Limb (tissue), 2 donors: ENCODE measurements at regions not wholly inside any gene's neighbourhood (a gene's known extent, or its start where the extent isn't known, plus 50 kb on each side); places are given as distances from the start of the nearest gene placed in this dataset.
A peak's percentile ranks its signal among the peaks of the same experiment; 100 is the strongest.
"Not testable (repeated sequence)": the region's sequence is repeated elsewhere in the genome, so short reads cannot be mapped to it uniquely, and the experiment has no call there.

Experiments used
- DNase-seq, 2 donors: peaks; one replicate each; pipeline ENCODE4 v3.0.0-alpha.2; 2016; ENCODE audit errors: extremely low spot score in 2 of 2

DNA sequence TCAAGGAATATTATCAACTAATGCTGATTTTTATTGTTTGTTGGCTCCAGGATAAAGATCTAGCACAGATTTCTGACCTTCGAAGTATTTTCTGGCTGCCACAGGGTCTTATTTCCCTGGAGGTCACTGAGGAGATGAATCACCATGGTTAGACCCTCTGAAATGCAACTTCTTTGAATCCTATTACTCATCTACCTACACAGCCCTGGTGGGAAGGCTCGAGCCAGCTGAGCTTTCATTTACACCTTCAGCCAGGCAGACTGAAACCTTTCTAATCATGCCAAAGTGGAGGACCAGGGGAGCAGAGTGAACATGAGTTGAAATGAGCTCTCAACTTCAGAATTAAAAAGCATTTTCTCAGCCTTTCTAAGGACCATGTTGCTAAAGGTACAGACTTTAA is 130.5 kb downstream of the SMIM20 start:
- DNase-seq: no peak

- DNase-seq: no peak
Measured at GRCh38 chr4:26044983-26045382, 131.0 kb downstream of the SMIM20 start.

GRCh38 chr4:26047795-26048194 is 133.8 kb downstream of the SMIM20 start:
- DNase-seq: no peak

DNA sequence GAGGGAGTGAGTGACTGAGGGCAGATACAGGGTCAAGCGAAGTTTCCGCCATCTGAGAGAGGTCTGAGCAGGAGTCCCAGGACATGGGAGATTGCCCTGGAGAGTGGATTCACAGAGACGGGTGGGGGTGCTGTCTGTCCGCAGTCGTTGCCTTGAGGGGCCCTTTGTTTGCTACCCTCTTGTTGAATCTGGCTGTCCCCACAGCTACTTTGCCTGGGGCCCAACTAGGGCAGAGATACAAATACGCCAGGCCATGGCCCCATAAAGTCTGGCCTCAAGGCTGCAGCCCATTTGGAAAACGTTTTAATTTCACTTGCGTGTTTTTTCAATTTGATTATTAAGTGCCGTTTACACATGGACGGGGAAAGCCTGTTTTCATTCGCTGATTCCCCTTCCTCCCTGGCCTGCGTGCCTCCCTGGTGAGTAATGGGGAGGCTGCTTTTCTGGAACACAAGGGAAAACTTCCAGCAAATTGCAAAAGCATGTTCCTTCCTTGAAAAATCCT is 134.4 kb downstream of the SMIM20 start:
- DNase-seq: peak; percentile 66 to 73

- DNase-seq: peak; percentile 48 to 50
Measured at GRCh38 chr4:26048950-26049349, 134.9 kb downstream of the SMIM20 start.

GRCh38 chr4:26049447-26049846 is 135.4 kb downstream of the SMIM20 start:
- DNase-seq: no peak

GRCh38 chr4:26050212-26050643 is 136.2 kb downstream of the SMIM20 start:
- DNase-seq: no peak

DNA sequence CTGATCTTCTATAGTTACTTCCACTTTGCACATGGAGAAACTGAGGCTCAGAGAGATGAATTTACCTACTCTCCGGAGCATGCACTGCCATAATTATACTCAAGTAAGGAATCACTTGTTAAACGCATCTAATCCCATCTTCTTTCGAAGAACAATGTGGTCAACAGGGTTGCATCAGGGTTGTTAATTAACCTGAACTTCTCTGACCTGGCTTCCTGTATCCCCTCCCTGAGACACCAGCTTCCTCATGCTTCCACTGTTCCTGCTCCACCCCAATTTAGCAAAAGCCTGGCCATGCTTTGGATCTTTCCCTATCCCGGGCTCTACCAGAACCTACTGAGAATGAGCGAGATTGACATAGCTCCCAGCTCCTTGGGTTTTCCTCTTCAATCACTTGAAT is 136.7 kb downstream of the SMIM20 start:
- no peak for DNase-seq

- DNase-seq: peak; percentile 26 to 61
Measured at GRCh38 chr4:26051240-26051639, 137.2 kb downstream of the SMIM20 start.

DNA sequence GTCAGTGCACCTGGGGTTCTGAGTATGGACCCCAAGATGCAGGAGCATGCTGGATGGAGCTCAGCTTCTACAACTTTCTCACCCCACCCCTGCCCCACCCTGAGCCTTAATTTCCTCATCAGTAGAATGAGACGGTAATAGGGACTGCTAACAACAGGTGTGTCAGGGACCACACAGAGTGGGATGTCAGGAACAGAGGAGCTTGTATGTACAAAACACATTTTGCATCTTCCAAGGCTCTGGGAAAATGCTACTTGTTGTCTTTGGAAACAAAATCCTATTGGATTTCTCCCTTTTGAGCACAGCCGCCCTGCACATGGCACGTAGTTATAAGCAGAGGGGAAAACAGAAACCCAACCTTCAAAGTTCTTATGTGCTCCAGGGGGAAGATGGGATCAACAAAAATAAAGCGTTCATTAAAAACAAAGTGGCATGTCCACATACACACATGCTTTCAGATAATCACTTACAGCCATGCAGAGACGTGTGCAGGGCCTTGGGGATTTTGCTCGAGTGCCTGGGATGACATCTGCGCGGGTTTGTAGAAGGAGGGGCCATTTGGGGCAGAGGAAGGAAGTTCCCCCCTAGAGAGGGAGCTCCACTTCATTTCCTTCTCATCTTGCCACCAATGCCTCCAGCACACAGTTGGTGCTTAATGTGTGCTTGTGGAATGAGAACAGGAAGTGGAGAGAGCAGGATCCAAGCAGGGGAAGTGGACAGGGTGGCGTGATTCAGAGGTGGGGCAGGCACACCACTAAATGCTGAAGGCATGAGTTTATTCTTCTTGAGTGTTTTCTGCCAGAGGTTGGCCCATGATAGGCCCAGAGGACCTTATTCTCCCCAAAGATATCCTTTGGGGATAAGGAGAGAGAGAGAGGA is 138.9 kb downstream of the SMIM20 start:
- DNase-seq: no peak

DNA sequence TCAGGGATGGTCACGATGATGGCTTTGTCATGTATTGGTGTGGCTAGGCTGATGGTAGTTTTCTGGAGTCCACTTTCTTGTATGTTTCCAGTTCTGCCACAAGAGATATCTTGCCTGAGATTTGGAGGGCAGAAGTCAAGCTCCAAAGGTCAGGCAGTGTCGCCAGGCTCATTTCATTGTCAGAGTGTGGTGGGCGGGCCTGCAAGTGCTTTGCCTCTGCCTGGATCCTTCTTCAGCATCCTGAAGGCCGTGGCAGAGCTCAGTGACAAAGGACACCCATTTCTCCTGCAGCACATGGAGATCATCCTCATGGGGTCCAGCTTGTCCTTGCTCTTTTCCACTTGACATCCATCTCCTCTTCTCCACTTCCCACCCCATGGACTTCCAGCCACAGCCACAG is 139.7 kb downstream of the SMIM20 start:
- no peak for DNase-seq

DNA sequence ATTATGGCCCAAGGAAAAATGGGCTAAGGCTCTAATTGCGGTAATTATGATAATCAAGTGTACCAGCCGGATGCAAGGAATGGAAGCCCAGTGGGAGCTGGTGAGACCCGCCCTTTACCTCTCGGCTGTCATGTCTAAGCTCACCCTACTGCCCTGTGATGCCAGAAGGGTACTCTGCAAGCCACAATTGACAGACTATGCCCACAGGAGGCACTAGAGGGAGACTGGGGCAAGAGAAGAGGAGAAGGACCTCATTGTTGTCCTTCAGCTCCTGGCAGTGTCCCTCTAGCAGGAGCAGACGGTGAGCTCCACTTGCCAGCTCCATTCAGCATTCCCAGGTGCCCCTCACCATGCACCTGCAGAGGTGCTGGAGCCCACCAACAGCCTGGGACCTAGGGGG is 141.8 kb downstream of the SMIM20 start:
- DNase-seq: no peak

DNA sequence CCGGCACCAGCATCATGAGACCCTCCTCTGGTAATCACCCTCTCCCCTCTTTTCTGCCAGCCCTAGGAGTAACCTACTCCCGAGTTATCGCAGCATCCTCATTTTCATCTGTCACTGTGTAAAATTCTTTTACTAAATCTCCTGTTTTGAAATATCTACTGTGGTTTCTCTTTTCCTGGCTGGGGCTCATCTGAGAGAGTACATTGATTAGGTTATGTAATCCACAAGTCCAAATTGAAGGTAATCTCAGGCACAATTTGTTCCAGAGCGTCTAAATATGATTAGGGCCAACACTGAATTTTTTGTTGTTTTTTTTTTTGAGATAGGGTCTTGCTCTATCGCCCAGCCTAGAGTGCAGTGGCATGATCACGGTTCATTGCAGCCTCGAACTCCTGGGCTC is 142.4 kb downstream of the SMIM20 start:
- no peak for DNase-seq

DNA sequence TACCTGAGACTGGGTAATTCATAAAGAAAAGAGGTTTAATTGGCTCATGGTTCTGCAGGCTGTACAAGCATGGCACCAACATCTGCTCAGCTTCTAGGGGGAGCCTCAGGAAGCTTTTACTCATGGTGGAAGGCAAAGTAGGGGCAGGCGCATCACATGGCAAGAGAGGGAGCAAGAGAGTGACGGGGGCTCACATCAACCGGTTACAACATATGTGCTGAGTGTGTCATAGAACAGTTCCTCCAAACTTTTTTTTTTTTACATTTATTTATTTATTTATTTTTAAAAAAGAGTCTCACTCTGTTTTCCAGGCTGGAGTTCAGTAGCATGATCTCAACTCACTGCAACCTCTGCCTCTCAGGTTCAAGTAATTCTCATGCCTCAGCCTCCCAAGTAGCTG is 143.8 kb downstream of the SMIM20 start:
- not testable (repeated sequence) for DNase-seq

DNA sequence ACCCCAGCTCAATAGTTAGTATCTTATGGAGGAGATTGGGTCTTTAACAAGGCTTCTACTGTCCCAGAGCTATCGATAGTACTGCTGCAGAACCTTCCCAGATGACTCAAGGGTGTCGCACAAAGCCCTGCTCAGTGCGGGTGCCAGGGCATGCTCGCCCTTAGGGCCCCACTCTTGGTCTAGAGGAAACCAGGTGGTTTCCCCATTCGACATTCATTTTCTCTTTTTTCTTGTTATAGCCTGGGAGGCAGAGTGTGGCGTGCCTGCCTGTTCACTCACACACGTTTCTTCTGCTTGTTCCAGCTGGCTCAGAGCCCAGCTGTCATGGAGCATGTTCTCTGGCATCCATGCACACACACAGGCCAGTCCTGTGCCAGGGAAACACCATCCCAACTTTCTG is 144.5 kb downstream of the SMIM20 start:
- peak in 1 of 2 donors; percentile 70 for DNase-seq

DNA sequence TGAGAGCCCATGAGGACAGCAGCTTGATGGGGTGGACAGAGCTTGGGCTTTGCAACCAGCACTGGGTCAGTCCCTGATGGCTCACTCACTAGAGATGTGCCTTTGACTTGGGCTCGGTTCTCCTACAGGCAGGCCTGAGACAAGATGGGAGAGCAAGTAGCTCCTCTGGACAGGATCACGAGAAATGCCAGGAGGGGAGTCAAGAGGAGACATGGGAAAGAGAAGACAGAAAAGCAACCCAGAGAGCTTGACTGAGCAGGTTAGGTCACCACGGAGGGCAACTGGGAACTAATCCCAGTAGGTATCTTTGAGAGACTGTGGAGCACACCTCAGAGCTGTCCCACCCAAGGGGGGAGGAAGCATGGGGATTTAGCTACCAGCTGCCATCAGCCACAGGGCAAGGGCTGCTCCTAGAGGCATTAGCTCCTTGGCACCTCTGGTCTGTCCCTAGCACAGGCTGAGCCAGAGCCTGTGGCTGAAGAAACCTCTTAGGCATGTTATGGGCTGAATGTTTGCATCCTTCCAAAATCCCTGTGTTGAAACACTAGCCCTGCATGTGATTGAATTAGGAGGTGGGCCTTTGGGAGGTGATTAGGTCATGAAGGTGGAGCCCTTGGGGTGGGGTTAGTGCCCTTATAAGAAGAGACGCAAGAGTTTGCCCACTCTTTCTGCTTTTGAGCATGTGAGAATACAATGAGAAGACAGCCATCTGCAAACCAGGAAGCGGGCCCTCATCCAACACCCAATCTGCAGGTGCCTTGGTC is 145.6 kb downstream of the SMIM20 start:
- DNase-seq: no peak

DNA sequence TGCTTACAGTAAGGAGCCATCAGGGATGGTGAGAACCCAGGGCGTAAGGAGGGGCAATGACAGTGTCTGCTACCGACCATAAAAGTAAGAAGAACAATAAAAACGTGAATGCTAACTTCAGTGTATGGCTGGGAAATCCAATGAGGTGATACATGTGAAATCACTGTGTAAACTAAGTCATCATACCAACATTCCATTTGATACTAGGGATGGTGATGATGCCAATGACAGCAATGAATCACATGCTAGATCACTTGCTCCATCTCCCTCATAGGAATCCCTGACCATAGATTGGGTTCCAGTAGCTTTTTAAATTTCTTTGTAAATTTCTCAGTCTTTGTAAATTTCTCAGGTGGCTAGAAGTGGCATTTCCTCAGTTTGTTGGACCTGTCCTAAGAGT is 146.3 kb downstream of the SMIM20 start:
- no peak for DNase-seq

DNA sequence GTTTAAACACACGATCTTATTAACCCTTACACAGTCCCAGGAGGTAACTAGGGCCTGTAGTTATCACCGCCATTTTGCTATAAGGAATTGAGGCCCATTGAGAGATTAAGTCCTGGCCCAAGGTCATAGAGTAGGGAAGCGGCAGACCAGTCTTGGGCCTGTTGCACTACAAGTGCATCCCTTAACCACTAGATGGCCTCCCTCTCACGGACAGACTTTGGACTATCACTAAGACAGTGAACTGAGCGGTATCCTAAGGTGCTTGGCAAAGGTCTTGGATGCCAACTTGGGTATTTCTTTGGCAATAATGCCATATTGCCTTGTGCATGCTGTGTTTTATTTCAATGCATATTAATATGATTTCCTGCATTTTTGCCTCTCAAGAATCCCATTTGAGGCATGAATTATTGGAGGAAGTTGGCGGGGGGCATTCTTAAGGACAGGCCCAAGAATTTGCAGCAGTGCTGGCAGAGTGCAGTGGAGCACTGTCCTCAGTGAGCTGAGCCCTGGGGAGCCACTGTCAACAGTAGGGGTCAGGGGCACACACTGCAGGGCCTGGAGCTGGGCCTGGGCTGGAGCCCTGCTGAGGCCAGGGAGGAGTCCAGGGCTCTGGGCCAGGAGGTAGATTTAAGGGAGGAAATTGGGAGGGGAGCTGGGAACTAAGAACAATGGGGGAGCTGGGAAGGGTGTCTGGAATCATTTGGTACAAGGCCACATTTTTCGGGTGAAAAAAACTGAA is 147.4 kb downstream of the SMIM20 start:
- DNase-seq: peak in 1 of 2 donors; percentile 38

DNA sequence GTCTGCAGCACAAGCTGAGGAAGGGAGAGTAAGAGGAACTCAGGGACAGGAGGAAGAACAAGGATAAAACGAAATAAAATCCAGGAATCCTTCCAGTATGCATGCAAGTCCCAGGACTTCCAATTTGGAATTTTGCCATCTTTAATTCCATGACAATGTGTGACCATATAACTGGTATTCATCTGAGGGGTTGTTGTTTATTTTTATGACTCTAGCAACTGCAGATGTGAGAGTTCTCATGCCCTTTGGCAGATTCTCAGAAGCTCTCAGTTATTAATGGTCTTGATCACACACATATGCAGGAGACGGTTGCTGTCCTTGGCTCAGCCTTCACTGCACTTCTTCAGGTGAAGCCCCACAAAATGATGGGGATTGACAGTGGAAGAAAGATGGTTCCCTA is 148.2 kb downstream of the SMIM20 start:
- peak in 1 of 2 donors; percentile 70 for DNase-seq

GRCh38 chr4:26064009-26064408 is 150.0 kb downstream of the SMIM20 start:
- not testable (repeated sequence) for DNase-seq

- no peak for DNase-seq
Measured at GRCh38 chr4:26065833-26066232, 151.8 kb downstream of the SMIM20 start.

- no peak for DNase-seq
Measured at GRCh38 chr4:26067035-26067434, 153.0 kb downstream of the SMIM20 start.
